GM12892 (cell line): ENCODE measurements at regions not wholly inside any gene's neighbourhood (a gene's known extent, or its start where the extent isn't known, plus 50 kb on each side); places are given as distances from the start of the nearest gene placed in this dataset.

Source experiments
- POLR2A ChIP-seq: IDR thresholded peaks from 2 replicates; pipeline ENCODE4 v1.6.1; 2011; ENCODE audit warnings: low read depth, low read length, control low read depth
- POLR2AphosphoS5 ChIP-seq: IDR thresholded peaks from 2 replicates; pipeline ENCODE4 v1.6.1; 2011; ENCODE audit warnings: low read depth, low read length, control low read depth

DNA sequence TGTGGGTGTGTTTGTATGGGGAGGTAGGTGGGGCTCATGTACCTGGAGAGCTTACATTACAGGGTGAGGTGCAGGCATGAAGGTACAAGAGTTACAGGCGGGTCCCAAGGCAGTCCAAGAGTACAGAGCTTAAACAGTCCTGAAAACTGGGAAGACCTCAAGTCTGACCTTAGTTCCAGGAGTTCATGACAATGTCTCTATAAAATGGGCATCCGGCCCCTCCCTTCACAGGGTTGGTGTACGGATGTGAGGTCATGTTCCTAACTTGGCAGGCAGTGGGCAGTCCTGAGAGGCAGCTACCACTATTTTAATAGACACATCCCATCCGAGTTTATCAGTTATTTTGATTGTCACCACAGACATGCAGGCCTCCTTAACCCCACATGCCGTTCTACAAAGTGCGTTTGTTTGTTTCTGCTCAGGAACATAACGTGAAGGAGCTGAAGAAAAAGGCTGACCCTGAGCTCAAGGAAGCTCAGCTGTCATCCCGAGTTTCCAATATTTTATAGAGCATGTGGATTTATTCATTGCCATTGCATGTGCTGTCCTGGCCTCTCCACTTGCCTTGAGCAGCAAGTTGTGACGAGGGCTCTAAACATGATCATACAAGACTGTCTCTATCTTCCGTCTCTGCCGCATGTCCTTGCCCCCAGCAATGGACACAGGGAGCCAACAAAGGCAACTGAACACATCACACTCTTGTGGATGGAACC lies 647.5 kb upstream of the IGFBP3 start:
- no peak for TF ChIP-seq POLR2AphosphoS5
- no peak for TF ChIP-seq POLR2A
